ENCODE measurements at regions not wholly inside any gene's neighbourhood (a gene's known extent, or its start where the extent isn't known, plus 50 kb on each side); places are given as distances from the start of the nearest gene placed in this dataset.

GRCh38 chr11:71309181-71309580 lies 56.8 kb upstream of the SHANK2 start:
- TF ChIP-seq ZNF274 (IDR thresholded peaks at IDR 0.05; ENCODE audit: low read depth, low read length) (no peak), SUZ12 (IDR thresholded peaks at IDR 0.05; ENCODE audit: extremely low read depth, insufficient read depth, insufficient read length) (no peak)

Measured in NT2/D1 (cell line).